GM18508 (cell line): ENCODE measurements at regions not wholly inside any gene's neighbourhood (a gene's known extent, or its start where the extent isn't known, plus 50 kb on each side); places are given as distances from the start of the nearest gene placed in this dataset.

Experiments used
- ATAC-seq: cut with Tn5 transposase; IDR thresholded peaks from one replicate; pipeline ENCODE4 v1.9.1; 2021; ENCODE audit warnings: moderate number of reproducible peaks; ENCODE audit not compliant: insufficient read depth, unreplicated experiment

GRCh38 chr4:186927624-186928023 is 204.0 kb upstream of the FAT1 start:
- no peak for ATAC-seq

- no peak for ATAC-seq
Measured at GRCh38 chr4:186930024-186930423, 206.4 kb upstream of the FAT1 start.

GRCh38 chr4:186931519-186931918 is 207.9 kb upstream of the FAT1 start:
- no peak for ATAC-seq

GRCh38 chr4:186932196-186932595 is 208.5 kb upstream of the FAT1 start:
- ATAC-seq, result no peak

- no peak for ATAC-seq
Measured at GRCh38 chr4:186932631-186933187, 209.1 kb upstream of the FAT1 start.

GRCh38 chr4:186934244-186934643 is 210.6 kb upstream of the FAT1 start:
- ATAC-seq, result no peak

- ATAC-seq, result no peak
Measured at GRCh38 chr4:186934841-186935443, 211.3 kb upstream of the FAT1 start.

- ATAC-seq, result no peak
Measured at GRCh38 chr4:186935901-186936300, 212.2 kb upstream of the FAT1 start.

GRCh38 chr4:186936496-186937375 is 213.1 kb upstream of the FAT1 start:
- ATAC-seq, result no peak

GRCh38 chr4:186939226-186939625 is 215.6 kb upstream of the FAT1 start:
- no peak for ATAC-seq

GRCh38 chr4:186939766-186940165 is 216.1 kb upstream of the FAT1 start:
- ATAC-seq, result no peak

GRCh38 chr4:186940476-186940875 is 216.8 kb upstream of the FAT1 start:
- ATAC-seq, result no peak

GRCh38 chr4:186942758-186943377 is 219.2 kb upstream of the FAT1 start:
- no peak for ATAC-seq

GRCh38 chr4:186943411-186943810 is 219.8 kb upstream of the FAT1 start:
- ATAC-seq, result no peak

- ATAC-seq, result no peak
Measured at GRCh38 chr4:186946136-186946535, 222.5 kb upstream of the FAT1 start.

GRCh38 chr4:186946682-186947294 is 223.1 kb upstream of the FAT1 start:
- no peak for ATAC-seq

GRCh38 chr4:186948361-186949242 is 224.9 kb upstream of the FAT1 start:
- ATAC-seq, result no peak

GRCh38 chr4:186949847-186950246 is 226.2 kb upstream of the FAT1 start:
- no peak for ATAC-seq

- no peak for ATAC-seq
Measured at GRCh38 chr4:186952709-186953108, 229.1 kb upstream of the FAT1 start.
